Activated CD8-positive, alpha-beta memory T cell treated with anti-CD3 and anti-CD28 coated beads for 1 hour (primary cell): ENCODE measurements at regions not wholly inside any gene's neighbourhood (a gene's known extent, or its start where the extent isn't known, plus 50 kb on each side); places are given as distances from the start of the nearest gene placed in this dataset.
"Not testable (repeated sequence)": the region's sequence is repeated elsewhere in the genome, so short reads cannot be mapped to it uniquely, and the experiment has no call there.

Experiments used
- DNase-seq, 2 donors: peaks; one replicate each; pipeline ENCODE4 v3.0.0-alpha.2; 2020; ENCODE audit warnings: low read depth in 1 of 2; ENCODE audit errors: extremely low read depth in 1 of 2

DNA sequence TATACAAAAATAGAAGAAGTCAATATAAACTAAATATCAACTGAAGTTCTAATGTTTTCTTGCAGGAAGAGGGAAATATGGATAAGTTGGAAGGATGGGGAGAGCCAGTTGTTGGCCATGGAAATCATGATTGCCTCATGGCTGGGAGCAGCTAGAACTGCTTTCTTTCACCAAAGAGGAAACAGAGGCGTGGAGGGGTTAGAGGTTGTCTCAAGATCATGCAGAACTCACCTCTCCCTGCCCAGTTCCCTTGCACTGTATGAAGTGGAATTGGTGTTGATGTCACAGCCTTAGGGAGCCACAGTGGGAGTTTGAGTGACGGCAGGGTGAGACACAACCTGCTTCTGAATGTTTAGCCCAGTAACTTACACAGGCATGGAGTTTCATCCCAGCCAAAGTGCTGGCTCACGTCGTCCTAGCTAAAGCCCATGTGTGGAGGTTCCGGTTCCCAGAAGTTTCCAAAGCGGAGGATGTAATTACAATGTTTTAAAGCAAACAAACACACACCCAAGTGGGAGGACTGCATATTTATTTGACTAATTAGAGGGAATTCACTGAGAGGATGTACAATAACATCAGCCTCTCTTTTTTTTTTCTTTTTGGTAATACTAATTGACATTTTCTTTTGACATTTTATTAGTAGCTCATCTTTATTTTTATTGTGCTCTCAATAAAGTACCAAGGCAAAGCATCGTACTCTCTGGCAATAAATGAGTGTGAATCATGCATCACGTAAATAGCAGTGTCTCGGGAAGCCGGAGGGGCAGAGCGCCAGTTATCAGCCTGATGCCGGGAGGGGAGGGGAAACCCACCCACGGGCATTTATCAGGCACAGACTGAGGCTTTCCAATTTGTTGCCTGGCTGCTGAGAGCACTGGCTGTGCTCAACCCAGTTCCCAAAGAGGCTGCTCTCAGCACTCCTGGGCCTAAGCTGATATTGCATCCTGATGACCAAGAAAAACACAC lies 118.7 kb upstream of the CDH5 start:
- DNase-seq: no peak

DNA sequence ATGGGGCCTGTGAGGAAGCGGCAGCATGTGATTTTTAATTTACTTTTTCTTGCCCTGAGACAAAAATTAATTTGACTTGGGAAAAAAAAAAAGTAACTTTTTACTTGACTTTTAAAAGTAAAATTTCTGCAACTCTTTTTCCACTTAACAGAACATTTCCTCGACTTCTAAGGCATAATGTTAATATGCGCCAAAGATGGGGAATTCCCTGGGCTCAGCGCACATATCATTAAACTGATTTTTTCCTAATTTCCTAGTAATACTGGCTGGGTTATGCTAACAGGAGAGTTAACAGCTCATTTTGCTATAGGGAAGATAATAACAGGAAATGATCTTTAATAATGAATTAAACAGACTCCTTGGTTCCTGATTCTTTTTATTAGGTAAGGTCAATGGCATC lies 120.6 kb upstream of the CDH5 start:
- no peak for DNase-seq

DNA sequence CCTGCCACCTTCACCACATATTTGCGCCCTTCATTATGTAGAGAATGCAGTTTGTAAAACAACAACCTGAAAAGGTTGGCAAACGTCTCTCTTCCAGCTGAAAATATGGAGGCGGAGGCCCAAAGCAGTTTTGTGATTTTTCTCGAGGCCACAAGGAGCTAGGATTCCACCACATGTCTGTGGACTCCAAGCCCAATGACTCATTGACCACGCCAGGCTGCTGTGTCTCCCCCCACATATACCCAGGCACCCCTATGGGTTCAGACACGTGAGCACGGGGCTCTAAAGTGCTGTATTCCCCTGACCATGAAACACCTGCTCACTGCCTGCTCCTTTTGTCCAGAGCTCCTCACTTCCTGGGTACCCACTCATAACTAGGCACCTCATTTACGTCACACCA lies 121.4 kb upstream of the CDH5 start:
- DNase-seq: no peak

DNA sequence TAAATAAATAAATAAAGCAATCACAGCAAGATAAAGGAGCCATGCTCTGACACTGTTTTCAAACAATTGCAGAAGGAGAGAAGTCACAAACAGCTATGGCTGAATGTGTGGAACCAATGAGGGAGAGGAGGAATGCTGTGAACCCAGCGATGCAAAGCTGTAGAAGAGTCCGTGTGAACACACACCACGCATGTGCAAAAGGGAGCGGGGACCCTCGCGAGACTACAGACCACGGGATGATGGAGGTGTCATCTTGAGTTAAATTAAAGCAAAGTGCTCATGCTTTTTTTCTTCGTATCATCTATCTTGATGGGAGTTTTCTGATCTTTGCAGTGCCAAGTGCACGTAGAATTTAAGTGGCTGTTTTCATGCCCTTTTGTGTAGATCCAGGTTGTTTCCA lies 123.8 kb upstream of the CDH5 start:
- DNase-seq: no peak

- DNase-seq: not testable (repeated sequence)
Observed at GRCh38 chr16:66242206-66242605, 124.3 kb upstream of the CDH5 start.

DNA sequence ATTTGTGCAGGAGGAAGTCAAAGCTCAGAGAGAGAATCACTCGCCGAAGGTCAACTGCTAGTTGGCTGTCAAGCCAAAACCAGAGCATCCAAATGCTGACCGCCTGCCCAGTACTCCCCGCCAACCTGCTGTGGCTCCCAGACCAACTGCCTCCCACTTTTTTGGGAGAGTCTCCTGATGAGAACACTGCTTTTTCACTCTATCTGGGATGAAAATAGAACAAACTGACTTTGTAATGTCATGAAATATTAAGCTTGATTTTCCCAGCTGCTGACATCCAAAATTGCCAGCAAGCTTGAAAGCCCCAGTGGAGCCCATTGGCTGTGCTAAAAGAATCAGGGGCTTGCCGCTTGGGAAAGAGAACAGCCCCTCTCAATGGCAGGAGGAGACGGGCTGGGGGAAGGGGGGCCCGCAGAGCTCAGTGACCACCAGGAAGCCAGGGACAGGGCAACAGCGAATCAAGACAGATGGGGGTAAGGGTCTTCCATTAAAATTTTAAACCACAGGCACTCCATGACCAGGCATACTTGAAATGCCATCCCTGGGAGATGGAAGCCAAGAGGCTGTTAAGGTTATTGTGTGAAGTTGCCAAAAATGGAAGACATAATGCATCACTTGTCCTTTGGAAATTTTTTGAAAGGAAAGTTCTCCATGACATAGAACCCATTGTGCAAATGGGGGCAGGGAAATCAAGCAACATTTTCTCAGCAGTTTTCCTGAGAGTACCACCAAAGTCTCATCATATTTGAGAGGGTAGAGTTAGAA lies 125.7 kb upstream of the CDH5 start:
- no peak for DNase-seq

- no peak for DNase-seq
Observed at GRCh38 chr16:66240088-66240487, 126.4 kb upstream of the CDH5 start.

- DNase-seq: no peak
Observed at GRCh38 chr16:66238696-66239095, 127.8 kb upstream of the CDH5 start.

- DNase-seq: no peak
Observed at GRCh38 chr16:66236301-66236700, 130.2 kb upstream of the CDH5 start.

- no peak for DNase-seq
Observed at GRCh38 chr16:66231452-66232160, 134.9 kb upstream of the CDH5 start.

GRCh38 chr16:66229651-66230050 lies 136.8 kb upstream of the CDH5 start:
- no peak for DNase-seq

DNA sequence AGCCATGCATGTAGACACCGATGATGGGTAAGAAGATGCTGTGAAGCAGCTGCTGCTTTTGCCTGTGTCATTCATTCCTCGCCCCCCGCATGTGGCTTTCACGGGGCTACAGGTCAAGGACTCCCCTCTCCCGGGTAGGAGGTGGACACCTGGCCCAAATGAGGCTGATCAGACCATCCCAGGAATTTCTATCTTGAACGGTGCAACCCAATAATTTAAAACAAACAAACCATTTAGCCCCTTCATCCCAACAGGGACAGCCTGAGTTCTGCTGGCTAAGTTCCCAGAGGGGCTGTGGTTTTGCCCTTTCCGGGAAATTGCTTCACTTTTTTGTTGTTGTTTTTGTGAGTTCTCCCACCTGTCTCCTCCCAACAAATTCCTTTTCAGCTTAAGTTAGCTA lies 137.7 kb upstream of the CDH5 start:
- DNase-seq: no peak

- no peak for DNase-seq
Observed at GRCh38 chr16:66227766-66228530, 138.5 kb upstream of the CDH5 start.

GRCh38 chr16:66226762-66227161 lies 139.7 kb upstream of the CDH5 start:
- DNase-seq: no peak

DNA sequence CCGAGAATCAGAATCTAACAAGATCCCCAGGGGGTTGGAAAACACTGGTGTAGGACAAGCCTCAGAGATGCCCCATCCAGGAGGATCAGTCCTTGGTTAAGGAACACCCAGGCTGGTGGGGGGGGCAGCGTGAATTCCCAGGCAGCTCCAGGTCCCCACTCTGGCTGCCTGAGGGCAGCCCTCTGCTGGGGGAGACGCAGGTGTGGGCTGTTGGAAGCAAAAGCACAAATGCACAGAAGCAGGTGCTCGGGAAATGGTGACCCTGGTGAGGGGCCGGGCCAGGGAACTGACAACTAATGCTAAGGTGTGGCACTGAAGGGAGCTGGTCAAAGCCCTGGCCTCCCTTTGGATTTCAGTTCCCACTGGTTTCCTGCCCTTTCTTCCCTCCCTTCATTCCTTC lies 140.8 kb upstream of the CDH5 start:
- no peak for DNase-seq

DNA sequence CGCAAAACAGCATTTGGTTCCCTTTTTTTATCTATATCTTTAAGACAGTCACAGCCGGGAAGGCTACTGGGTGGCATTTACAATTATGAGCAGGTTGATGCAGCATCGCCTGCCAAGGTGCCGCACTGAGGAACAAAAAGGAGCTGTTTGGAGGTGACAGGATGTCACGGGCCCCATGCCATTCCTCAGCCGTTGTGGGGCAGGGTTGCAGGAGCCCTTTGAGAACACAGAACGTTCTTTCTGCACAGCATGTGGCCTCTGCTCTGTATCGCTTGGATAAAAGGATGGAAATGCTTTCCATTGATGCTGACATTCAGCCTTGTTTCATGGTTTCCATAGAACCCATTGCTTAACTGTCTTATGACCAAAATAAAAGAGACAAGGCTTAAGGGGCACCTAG lies 141.9 kb upstream of the CDH5 start:
- no peak for DNase-seq

DNA sequence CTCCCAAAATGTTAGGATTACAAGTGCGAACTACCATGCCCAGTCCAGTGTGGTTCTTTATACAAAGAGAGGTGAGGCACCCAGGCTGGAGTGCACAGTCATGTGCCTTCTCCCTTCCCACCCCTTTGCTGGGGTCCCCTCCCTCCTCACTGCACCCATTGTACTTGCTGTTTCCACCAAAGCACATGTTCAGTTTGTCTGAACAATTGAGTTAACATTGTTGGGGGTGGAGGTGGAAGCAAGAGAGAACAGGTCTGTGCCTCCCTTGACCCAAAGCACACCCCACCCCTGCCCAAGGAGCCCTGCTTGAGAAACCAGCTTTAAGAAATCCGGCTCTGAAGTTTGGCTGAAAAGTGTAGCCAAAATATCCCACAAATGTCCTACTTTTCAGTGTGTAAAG lies 142.3 kb upstream of the CDH5 start:
- no peak for DNase-seq

GRCh38 chr16:66223176-66223780 lies 143.2 kb upstream of the CDH5 start:
- no peak for DNase-seq

DNA sequence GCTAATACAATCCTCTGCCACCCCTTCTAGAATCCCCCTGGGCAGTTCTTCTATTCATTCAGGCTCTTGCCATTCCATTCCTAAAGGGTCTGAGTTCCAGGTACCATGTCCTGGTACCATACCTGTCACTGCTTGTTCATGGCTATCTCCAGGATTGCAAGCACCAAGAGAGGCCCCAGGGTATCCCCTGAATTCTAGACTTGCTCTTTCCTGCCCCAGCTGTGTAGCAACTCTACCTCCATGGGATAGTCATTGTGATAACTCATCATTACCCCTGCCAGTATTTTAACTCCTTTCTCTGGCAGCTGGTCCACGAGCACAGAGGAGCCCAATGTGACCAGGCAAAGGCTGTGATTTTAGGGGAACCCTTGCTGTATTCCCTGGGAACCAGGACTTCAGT lies 143.7 kb upstream of the CDH5 start:
- DNase-seq: no peak

DNA sequence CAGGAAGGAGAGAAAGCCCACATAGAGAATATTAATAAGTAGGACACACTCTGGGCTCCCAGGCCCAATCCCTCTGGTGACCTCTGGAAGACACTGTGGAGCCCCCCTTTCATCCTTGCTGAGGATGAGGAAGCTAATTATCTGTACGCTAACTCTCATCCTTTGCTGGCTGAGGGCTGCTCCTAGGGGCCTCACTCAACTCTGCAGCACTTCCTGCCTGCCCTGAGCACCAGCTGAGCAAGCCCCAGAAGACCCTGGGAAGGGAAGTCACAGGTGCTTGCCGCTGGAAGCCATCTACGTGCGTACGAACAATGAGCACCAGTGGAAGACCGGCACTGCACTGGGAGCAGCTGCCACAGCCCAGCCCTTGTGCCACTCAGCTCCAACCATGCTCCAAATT lies 145.8 kb upstream of the CDH5 start:
- DNase-seq: no peak
